HG03039 (cell line): ENCODE measurements at regions not wholly inside any gene's neighbourhood (a gene's known extent, or its start where the extent isn't known, plus 50 kb on each side); places are given as distances from the start of the nearest gene placed in this dataset.

ENCODE experiments used
- ATAC-seq: cut with Tn5 transposase; IDR thresholded peaks from one replicate; pipeline ENCODE4 v1.9.1; 2021; ENCODE audit warnings: mild to moderate bottlenecking, moderate library complexity; ENCODE audit not compliant: unreplicated experiment

GRCh38 chr16:9443864-9444263 lies 352.4 kb downstream of the HAPSTR1 start:
- no peak for ATAC-seq

- no peak for ATAC-seq
These were observed 355.2 kb downstream of the HAPSTR1 start for GRCh38 chr16:9446471-9447194.

- ATAC-seq: no peak
These were observed 355.7 kb downstream of the HAPSTR1 start for GRCh38 chr16:9447195-9447551.

GRCh38 chr16:9447699-9448098 lies 356.3 kb downstream of the HAPSTR1 start:
- no peak for ATAC-seq

GRCh38 chr16:9449597-9449996 lies 358.2 kb downstream of the HAPSTR1 start:
- ATAC-seq: no peak

- ATAC-seq: no peak
These were observed 365.8 kb downstream of the HAPSTR1 start for GRCh38 chr16:9457215-9457614.

GRCh38 chr16:9458816-9459215 lies 367.4 kb downstream of the HAPSTR1 start:
- no peak for ATAC-seq

GRCh38 chr16:9462984-9463383 lies 371.5 kb downstream of the HAPSTR1 start:
- no peak for ATAC-seq

- no peak for ATAC-seq
These were observed 372.0 kb downstream of the HAPSTR1 start for GRCh38 chr16:9463461-9463860.

- ATAC-seq: no peak
These were observed 373.7 kb downstream of the HAPSTR1 start for GRCh38 chr16:9465161-9465560.

GRCh38 chr16:9469512-9469911 lies 378.1 kb downstream of the HAPSTR1 start:
- no peak for ATAC-seq

GRCh38 chr16:9476744-9477143 lies 385.3 kb downstream of the HAPSTR1 start:
- no peak for ATAC-seq

GRCh38 chr16:9479008-9479407 lies 387.6 kb downstream of the HAPSTR1 start:
- no peak for ATAC-seq

- no peak for ATAC-seq
These were observed 389.1 kb downstream of the HAPSTR1 start for GRCh38 chr16:9480503-9480902.

GRCh38 chr16:9481747-9482730 lies 390.6 kb downstream of the HAPSTR1 start:
- no peak for ATAC-seq

- ATAC-seq: no peak
These were observed 393.0 kb downstream of the HAPSTR1 start for GRCh38 chr16:9484426-9484825.

GRCh38 chr16:9484881-9485280 lies 393.4 kb downstream of the HAPSTR1 start:
- no peak for ATAC-seq

GRCh38 chr16:9489835-9490467 lies 398.5 kb downstream of the HAPSTR1 start:
- no peak for ATAC-seq

GRCh38 chr16:9495824-9496223 lies 404.4 kb downstream of the HAPSTR1 start:
- ATAC-seq: no peak

GRCh38 chr16:9497750-9498149 lies 406.3 kb downstream of the HAPSTR1 start:
- no peak for ATAC-seq

GRCh38 chr16:9499941-9500593 lies 408.6 kb downstream of the HAPSTR1 start:
- ATAC-seq: no peak
